ENCODE measurements at regions not wholly inside any gene's neighbourhood (a gene's known extent, or its start where the extent isn't known, plus 50 kb on each side); places are given as distances from the start of the nearest gene placed in this dataset.

DNA sequence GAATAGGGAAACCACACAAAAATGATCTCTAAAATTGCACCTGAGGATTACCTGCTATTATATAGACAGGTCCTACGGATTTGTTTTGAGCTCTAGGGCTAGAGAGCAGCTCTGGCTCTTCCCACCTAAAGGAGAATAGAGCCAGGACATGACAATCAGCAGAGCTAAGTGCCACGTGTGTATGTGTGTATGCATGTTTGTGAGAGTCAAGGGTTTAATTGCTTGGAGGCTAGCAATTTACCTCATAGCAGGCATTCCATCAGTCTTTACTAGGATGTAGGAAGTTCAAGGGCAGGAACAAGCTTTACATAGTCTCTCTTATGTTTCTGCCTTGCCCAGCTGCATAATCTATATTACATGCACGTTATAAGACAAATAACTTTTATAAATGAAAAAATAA lies 498.2 kb downstream of the NSUN3 start:
- Histone ChIP-seq H3K4me1 (ENCODE audit: control insufficient read depth, insufficient read depth, low read depth, low read length) (no peaks in the 10 kb centered on the region), H3K23ac (ENCODE audit: low read length in 2 of 2) (no peak overlapping the region), H2BK5ac (ENCODE audit: low read depth, low read length, poor library complexity, severe bottlenecking) (no peak overlapping the region), H3K4me3 (ENCODE audit: insufficient read depth in 1 of 2, low read depth in 1 of 2, low read length in 2 of 2) (no peak overlapping the region), H3K4me2 (ENCODE audit: low read length, poor library complexity, severe bottlenecking) (no peak overlapping the region), H2BK15ac (ENCODE audit: low read depth, poor library complexity, severe bottlenecking) (no peak overlapping the region), H3K18ac (ENCODE audit: low read depth in 1 of 2, low read length in 2 of 2) (peak overlapping the region in 1 of 2 experiments; percentile 48), H2BK12ac (ENCODE audit: low read length in 2 of 2) (no peak overlapping the region), H4K8ac (ENCODE audit: low read length) (no peak overlapping the region), H3K79me1 (replicated peaks; ENCODE audit: low read length, poor library complexity, severe bottlenecking) (no peaks in the 10 kb centered on the region), H3K14ac (ENCODE audit: low read length in 2 of 2) (no peak overlapping the region), H2AK5ac (ENCODE audit: low read length, severe bottlenecking) (no peak overlapping the region), H3K36me3 (ENCODE audit: control insufficient read depth in 1 of 2, insufficient read depth in 2 of 2, low read depth in 1 of 2, low read length in 2 of 2) (no peaks in the 10 kb centered on the region), H2AFZ (ENCODE audit: low read depth, low read length) (no peak overlapping the region), H3K4ac (ENCODE audit: low read depth in 1 of 2, low read length in 2 of 2) (no peak overlapping the region), H3K27ac (ENCODE audit: low read length, poor library complexity, severe bottlenecking) (no peak overlapping the region), H3K9me3 (ENCODE audit: control insufficient read depth, low read length) (peaks cover 18% of the 10 kb centered on the region), H2BK120ac (ENCODE audit: low read depth, low read length) (no peak overlapping the region), H3K27me3 (ENCODE audit: control insufficient read depth in 1 of 2, insufficient read depth in 1 of 2, low read length in 2 of 2) (no peaks in the 10 kb centered on the region), H3K9ac (ENCODE audit: low read length) (no peak overlapping the region), H4K91ac (ENCODE audit: low read length) (no peak overlapping the region)
- peak; percentile 5 for DNase-seq
- WGBS = 15% methylated on average over 2 of the region's 3 CpGs

GRCh38 chr3:94564247-94564646 lies 501.4 kb downstream of the NSUN3 start:
- H3K4ac ChIP-seq (ENCODE audit: low read depth in 1 of 2, low read length in 2 of 2) = no peak overlapping the region
- no peak overlapping the region for H3K9ac ChIP-seq (ENCODE audit: low read length)
- H3K79me1 ChIP-seq (replicated peaks; ENCODE audit: low read length, poor library complexity, severe bottlenecking) = no peaks in the 10 kb centered on the region
- H3K23ac ChIP-seq (ENCODE audit: low read length in 2 of 2) = no peak overlapping the region
- no peak overlapping the region for H2BK120ac ChIP-seq (ENCODE audit: low read depth, low read length)
- H2AFZ ChIP-seq (ENCODE audit: low read depth, low read length) = no peak overlapping the region
- no peak overlapping the region for H4K91ac ChIP-seq (ENCODE audit: low read length)
- no peak overlapping the region for H3K27ac ChIP-seq (ENCODE audit: low read length, poor library complexity, severe bottlenecking)
- H3K9me3 ChIP-seq (ENCODE audit: control insufficient read depth, low read length) = no peaks in the 10 kb centered on the region
- H2AK5ac ChIP-seq (ENCODE audit: low read length, severe bottlenecking) = no peak overlapping the region
- H3K27me3 ChIP-seq (ENCODE audit: control insufficient read depth in 1 of 2, insufficient read depth in 1 of 2, low read length in 2 of 2) = no peaks in the 10 kb centered on the region
- 100% methylated on average over 1 of the region's 1 CpG for WGBS
- no peak overlapping the region for H3K14ac ChIP-seq (ENCODE audit: low read length in 2 of 2)
- no peak overlapping the region for H2BK12ac ChIP-seq (ENCODE audit: low read length in 2 of 2)
- H3K36me3 ChIP-seq (ENCODE audit: control insufficient read depth in 1 of 2, insufficient read depth in 2 of 2, low read depth in 1 of 2, low read length in 2 of 2) = no peaks in the 10 kb centered on the region
- no peak for DNase-seq
- no peaks in the 10 kb centered on the region for H3K4me1 ChIP-seq (ENCODE audit: control insufficient read depth, insufficient read depth, low read depth, low read length)
- H3K4me3 ChIP-seq (ENCODE audit: insufficient read depth in 1 of 2, low read depth in 1 of 2, low read length in 2 of 2) = no peak overlapping the region
- H2BK15ac ChIP-seq (ENCODE audit: low read depth, poor library complexity, severe bottlenecking) = no peak overlapping the region
- no peak overlapping the region for H3K4me2 ChIP-seq (ENCODE audit: low read length, poor library complexity, severe bottlenecking)
- H3K18ac ChIP-seq (ENCODE audit: low read depth in 1 of 2, low read length in 2 of 2) = no peak overlapping the region
- no peak overlapping the region for H2BK5ac ChIP-seq (ENCODE audit: low read depth, low read length, poor library complexity, severe bottlenecking)
- H4K8ac ChIP-seq (ENCODE audit: low read length) = no peak overlapping the region

DNA sequence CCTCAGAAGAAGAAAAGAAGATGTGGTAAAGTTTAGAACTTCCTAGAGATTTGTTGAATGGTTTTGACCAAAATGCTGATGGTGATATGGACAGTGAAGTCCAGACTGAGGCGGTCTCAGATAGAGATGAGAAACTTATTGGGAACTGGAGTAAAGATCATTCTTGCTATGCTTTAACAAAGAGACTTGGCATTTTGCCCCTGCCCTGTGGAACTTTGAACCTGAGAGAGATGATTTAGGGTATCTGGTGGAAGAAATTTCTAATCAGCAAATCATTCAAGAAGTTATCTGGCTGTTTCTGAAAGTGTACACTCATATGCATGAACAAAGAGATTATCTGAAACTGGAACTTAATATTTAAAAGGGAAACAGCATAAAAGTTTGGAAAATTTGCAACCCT lies 505.2 kb downstream of the NSUN3 start:
- no peak for DNase-seq
- H3K4ac ChIP-seq (ENCODE audit: low read depth in 1 of 2, low read length in 2 of 2) = no peak overlapping the region
- no peak overlapping the region for H3K18ac ChIP-seq (ENCODE audit: low read depth in 1 of 2, low read length in 2 of 2)
- H3K79me1 ChIP-seq (replicated peaks; ENCODE audit: low read length, poor library complexity, severe bottlenecking) = no peaks in the 10 kb centered on the region
- WGBS = 0% methylated on average over 1 of the region's 1 CpG
- H2BK120ac ChIP-seq (ENCODE audit: low read depth, low read length) = no peak overlapping the region
- H3K9me3 ChIP-seq (ENCODE audit: control insufficient read depth, low read length) = no peaks in the 10 kb centered on the region
- no peak overlapping the region for H3K27ac ChIP-seq (ENCODE audit: low read length, poor library complexity, severe bottlenecking)
- no peak overlapping the region for H2AFZ ChIP-seq (ENCODE audit: low read depth, low read length)
- no peak overlapping the region for H3K23ac ChIP-seq (ENCODE audit: low read length in 2 of 2)
- H4K8ac ChIP-seq (ENCODE audit: low read length) = no peak overlapping the region
- no peak overlapping the region for H3K9ac ChIP-seq (ENCODE audit: low read length)
- no peak overlapping the region for H3K4me3 ChIP-seq (ENCODE audit: insufficient read depth in 1 of 2, low read depth in 1 of 2, low read length in 2 of 2)
- no peak overlapping the region for H3K14ac ChIP-seq (ENCODE audit: low read length in 2 of 2)
- H3K36me3 ChIP-seq (ENCODE audit: control insufficient read depth in 1 of 2, insufficient read depth in 2 of 2, low read depth in 1 of 2, low read length in 2 of 2) = no peaks in the 10 kb centered on the region
- no peak overlapping the region for H4K91ac ChIP-seq (ENCODE audit: low read length)
- no peak overlapping the region for H3K4me2 ChIP-seq (ENCODE audit: low read length, poor library complexity, severe bottlenecking)
- H3K27me3 ChIP-seq (ENCODE audit: control insufficient read depth in 1 of 2, insufficient read depth in 1 of 2, low read length in 2 of 2) = no peaks in the 10 kb centered on the region
- H2BK12ac ChIP-seq (ENCODE audit: low read length in 2 of 2) = no peak overlapping the region
- no peak overlapping the region for H2BK5ac ChIP-seq (ENCODE audit: low read depth, low read length, poor library complexity, severe bottlenecking)
- H2BK15ac ChIP-seq (ENCODE audit: low read depth, poor library complexity, severe bottlenecking) = no peak overlapping the region
- no peak overlapping the region for H2AK5ac ChIP-seq (ENCODE audit: low read length, severe bottlenecking)
- H3K4me1 ChIP-seq (ENCODE audit: control insufficient read depth, insufficient read depth, low read depth, low read length) = no peaks in the 10 kb centered on the region

GRCh38 chr3:94573337-94573736 lies 510.5 kb downstream of the NSUN3 start:
- H2BK15ac ChIP-seq (ENCODE audit: low read depth, poor library complexity, severe bottlenecking) = no peak overlapping the region
- H3K18ac ChIP-seq (ENCODE audit: low read depth in 1 of 2, low read length in 2 of 2) = no peak overlapping the region
- no peaks in the 10 kb centered on the region for H3K36me3 ChIP-seq (ENCODE audit: control insufficient read depth in 1 of 2, insufficient read depth in 2 of 2, low read depth in 1 of 2, low read length in 2 of 2)
- no peak overlapping the region for H2AFZ ChIP-seq (ENCODE audit: low read depth, low read length)
- no peaks in the 10 kb centered on the region for H3K9me3 ChIP-seq (ENCODE audit: control insufficient read depth, low read length)
- no peak overlapping the region for H3K4me3 ChIP-seq (ENCODE audit: insufficient read depth in 1 of 2, low read depth in 1 of 2, low read length in 2 of 2)
- no peak overlapping the region for H3K23ac ChIP-seq (ENCODE audit: low read length in 2 of 2)
- no peak overlapping the region for H3K4me2 ChIP-seq (ENCODE audit: low read length, poor library complexity, severe bottlenecking)
- WGBS = 92% methylated on average over 2 of the region's 2 CpGs
- H3K79me1 ChIP-seq (replicated peaks; ENCODE audit: low read length, poor library complexity, severe bottlenecking) = no peaks in the 10 kb centered on the region
- H2BK12ac ChIP-seq (ENCODE audit: low read length in 2 of 2) = no peak overlapping the region
- H3K14ac ChIP-seq (ENCODE audit: low read length in 2 of 2) = no peak overlapping the region
- no peaks in the 10 kb centered on the region for H3K27me3 ChIP-seq (ENCODE audit: control insufficient read depth in 1 of 2, insufficient read depth in 1 of 2, low read length in 2 of 2)
- no peak overlapping the region for H3K9ac ChIP-seq (ENCODE audit: low read length)
- H4K8ac ChIP-seq (ENCODE audit: low read length) = no peak overlapping the region
- no peak overlapping the region for H2BK120ac ChIP-seq (ENCODE audit: low read depth, low read length)
- no peak overlapping the region for H2BK5ac ChIP-seq (ENCODE audit: low read depth, low read length, poor library complexity, severe bottlenecking)
- H3K4ac ChIP-seq (ENCODE audit: low read depth in 1 of 2, low read length in 2 of 2) = no peak overlapping the region
- no peaks in the 10 kb centered on the region for H3K4me1 ChIP-seq (ENCODE audit: control insufficient read depth, insufficient read depth, low read depth, low read length)
- no peak overlapping the region for H4K91ac ChIP-seq (ENCODE audit: low read length)
- no peak overlapping the region for H2AK5ac ChIP-seq (ENCODE audit: low read length, severe bottlenecking)
- no peak for DNase-seq
- no peak overlapping the region for H3K27ac ChIP-seq (ENCODE audit: low read length, poor library complexity, severe bottlenecking)
